IMR-90 (cell line): ENCODE measurements at regions not wholly inside any gene's neighbourhood (a gene's known extent, or its start where the extent isn't known, plus 50 kb on each side); places are given as distances from the start of the nearest gene placed in this dataset.

ENCODE experiments used
- BHLHE40 ChIP-seq: fragments of 150-350 bp; IDR thresholded peaks from 2 replicates; pipeline ENCODE4 v1.6.1; 2016; ENCODE audit warnings: mild to moderate bottlenecking, low read depth, low read length
- MAFK ChIP-seq: IDR thresholded peaks from 2 replicates; pipeline ENCODE4 v1.6.1; 2012; ENCODE audit warnings: low read depth, low read length, improper control_type of control experiment
- MXI1 ChIP-seq: IDR thresholded peaks from 2 replicates; pipeline ENCODE4 v1.6.1; 2012; ENCODE audit warnings: low read depth, mild to moderate bottlenecking, low read length, moderate library complexity, borderline replicate concordance
- POLR2A ChIP-seq: IDR thresholded peaks from 2 replicates; pipeline ENCODE4 v1.6.1; 2012; ENCODE audit warnings: mild to moderate bottlenecking, low read depth, low read length
- RCOR1 ChIP-seq: IDR thresholded peaks from 2 replicates; pipeline ENCODE4 v1.6.1; 2012; ENCODE audit warnings: mild to moderate bottlenecking, low read length, improper control_type of control experiment; ENCODE audit not compliant: insufficient replicate concordance
- RFX5 ChIP-seq: IDR thresholded peaks from 2 replicates; pipeline ENCODE4 v1.8.0; 2012; ENCODE audit warnings: low read depth, mild to moderate bottlenecking, low read length, moderate library complexity
- TF ChIP-seq, protein P1 (sequence below): conservative IDR thresholded peaks from 2 replicates; pipeline ENCODE4 v1.5.1; 2012; ENCODE audit warnings: mild to moderate bottlenecking, low read depth, low read length, improper control_type of control experiment

- TF ChIP-seq, protein P1, sequence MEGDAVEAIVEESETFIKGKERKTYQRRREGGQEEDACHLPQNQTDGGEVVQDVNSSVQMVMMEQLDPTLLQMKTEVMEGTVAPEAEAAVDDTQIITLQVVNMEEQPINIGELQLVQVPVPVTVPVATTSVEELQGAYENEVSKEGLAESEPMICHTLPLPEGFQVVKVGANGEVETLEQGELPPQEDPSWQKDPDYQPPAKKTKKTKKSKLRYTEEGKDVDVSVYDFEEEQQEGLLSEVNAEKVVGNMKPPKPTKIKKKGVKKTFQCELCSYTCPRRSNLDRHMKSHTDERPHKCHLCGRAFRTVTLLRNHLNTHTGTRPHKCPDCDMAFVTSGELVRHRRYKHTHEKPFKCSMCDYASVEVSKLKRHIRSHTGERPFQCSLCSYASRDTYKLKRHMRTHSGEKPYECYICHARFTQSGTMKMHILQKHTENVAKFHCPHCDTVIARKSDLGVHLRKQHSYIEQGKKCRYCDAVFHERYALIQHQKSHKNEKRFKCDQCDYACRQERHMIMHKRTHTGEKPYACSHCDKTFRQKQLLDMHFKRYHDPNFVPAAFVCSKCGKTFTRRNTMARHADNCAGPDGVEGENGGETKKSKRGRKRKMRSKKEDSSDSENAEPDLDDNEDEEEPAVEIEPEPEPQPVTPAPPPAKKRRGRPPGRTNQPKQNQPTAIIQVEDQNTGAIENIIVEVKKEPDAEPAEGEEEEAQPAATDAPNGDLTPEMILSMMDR, result no peak
- TF ChIP-seq POLR2A (no peak), RFX5 (no peak), MAFK (no peak), BHLHE40 (no peak), MXI1 (no peak), RCOR1 (no peak)
Measured at GRCh38 chr11:70519117-70519516, 120.8 kb downstream of the CTTN start.
